DOHH2 (cell line): ENCODE measurements at regions not wholly inside any gene's neighbourhood (a gene's known extent, or its start where the extent isn't known, plus 50 kb on each side); places are given as distances from the start of the nearest gene placed in this dataset.

Source experiments
- EZH2phosphoT487 ChIP-seq: fragments of 200-600 bp; sonication (generic); IDR thresholded peaks from 2 replicates; pipeline ENCODE4 v1.6.1; 2017; ENCODE audit warnings: borderline replicate concordance, mild to moderate bottlenecking, antibody characterized with exemption, low read length, moderate library complexity, mixed read lengths
- TF ChIP-seq, protein P1 (sequence below): fragments of 200-600 bp; sonication (generic); IDR thresholded peaks from one replicate; pipeline ENCODE4 v1.5.1; 2014; ENCODE audit warnings: antibody characterized with exemption, mild to moderate bottlenecking, low read depth, low read length; ENCODE audit not compliant: poor library complexity, severe bottlenecking

DNA sequence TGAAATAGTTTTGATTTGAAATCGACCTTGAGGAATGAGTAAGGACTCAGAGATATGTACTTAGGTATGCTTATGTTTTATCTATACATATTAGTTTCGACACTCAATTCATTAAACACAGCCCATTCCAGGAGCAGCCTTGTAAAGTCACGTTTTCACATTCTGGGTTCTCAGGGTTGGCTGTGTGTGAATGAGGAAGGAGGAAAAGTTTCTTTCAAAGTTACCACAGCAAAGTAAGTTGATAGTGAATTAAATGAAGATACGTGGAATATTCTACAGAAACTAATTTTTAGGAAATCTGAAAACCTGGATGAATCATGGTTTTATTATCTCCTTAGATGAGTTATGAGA, 133.5 kb downstream of the C3orf38 start:
- TF ChIP-seq, protein P1, sequence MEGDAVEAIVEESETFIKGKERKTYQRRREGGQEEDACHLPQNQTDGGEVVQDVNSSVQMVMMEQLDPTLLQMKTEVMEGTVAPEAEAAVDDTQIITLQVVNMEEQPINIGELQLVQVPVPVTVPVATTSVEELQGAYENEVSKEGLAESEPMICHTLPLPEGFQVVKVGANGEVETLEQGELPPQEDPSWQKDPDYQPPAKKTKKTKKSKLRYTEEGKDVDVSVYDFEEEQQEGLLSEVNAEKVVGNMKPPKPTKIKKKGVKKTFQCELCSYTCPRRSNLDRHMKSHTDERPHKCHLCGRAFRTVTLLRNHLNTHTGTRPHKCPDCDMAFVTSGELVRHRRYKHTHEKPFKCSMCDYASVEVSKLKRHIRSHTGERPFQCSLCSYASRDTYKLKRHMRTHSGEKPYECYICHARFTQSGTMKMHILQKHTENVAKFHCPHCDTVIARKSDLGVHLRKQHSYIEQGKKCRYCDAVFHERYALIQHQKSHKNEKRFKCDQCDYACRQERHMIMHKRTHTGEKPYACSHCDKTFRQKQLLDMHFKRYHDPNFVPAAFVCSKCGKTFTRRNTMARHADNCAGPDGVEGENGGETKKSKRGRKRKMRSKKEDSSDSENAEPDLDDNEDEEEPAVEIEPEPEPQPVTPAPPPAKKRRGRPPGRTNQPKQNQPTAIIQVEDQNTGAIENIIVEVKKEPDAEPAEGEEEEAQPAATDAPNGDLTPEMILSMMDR = no peak
- no peak for TF ChIP-seq EZH2phosphoT487
